Activated CD8-positive, alpha-beta memory T cell treated with anti-CD3 and anti-CD28 coated beads for 4 hours (primary cell): ENCODE measurements at regions not wholly inside any gene's neighbourhood (a gene's known extent, or its start where the extent isn't known, plus 50 kb on each side); places are given as distances from the start of the nearest gene placed in this dataset.

ENCODE experiments used
- DNase-seq, 2 donors: peaks; one replicate each; pipeline ENCODE4 v3.0.0-alpha.2; 2020; ENCODE audit warnings: low read depth in 2 of 2

- DNase-seq, result no peak
Observed at GRCh38 chr2:41930807-41931566, 116.8 kb upstream of the PKDCC start.

- no peak for DNase-seq
Observed at GRCh38 chr2:41932241-41933045, 115.4 kb upstream of the PKDCC start.

- no peak for DNase-seq
Observed at GRCh38 chr2:41933046-41933420, 114.8 kb upstream of the PKDCC start.

- DNase-seq, result no peak
Observed at GRCh38 chr2:41933585-41934320, 114.1 kb upstream of the PKDCC start.

- DNase-seq, result no peak
Observed at GRCh38 chr2:41934329-41934958, 113.4 kb upstream of the PKDCC start.

DNA sequence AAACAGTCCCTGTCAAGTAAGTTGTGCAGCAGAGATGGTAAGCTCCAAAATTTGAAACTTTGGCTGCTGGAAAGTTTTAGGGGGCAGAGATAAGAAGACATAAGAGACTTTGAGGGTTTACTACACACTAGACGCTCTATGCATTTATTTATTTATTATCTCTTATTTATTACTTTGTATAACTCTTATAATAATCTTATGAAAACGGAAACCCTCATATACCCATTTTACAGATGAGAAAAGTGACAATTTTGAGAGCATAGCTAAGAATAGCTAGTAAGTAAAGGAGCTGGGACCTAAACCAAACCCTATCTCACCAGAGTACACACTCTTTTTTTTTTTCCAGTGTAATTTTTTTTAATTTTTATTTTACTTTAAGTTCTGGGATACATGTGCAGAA is 112.8 kb upstream of the PKDCC start:
- DNase-seq, result no peak

DNA sequence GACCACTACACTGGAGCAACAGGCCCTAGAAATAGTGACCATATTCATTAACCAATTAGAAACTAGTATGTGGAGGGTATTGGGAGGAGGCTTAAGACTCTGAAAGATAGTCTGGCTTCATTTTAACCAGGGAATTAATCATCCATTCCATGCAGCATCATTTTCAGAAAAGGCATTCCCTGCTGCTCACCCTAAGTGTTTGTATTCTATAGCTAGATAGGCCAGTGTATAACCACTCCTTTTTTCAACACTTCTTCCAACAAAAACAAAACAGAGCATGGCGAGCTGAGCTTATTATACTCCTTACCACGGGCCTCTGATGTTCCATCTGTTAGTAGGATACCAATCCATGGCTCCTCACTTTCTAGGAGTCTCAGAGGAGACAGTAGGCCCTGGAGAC is 112.0 kb upstream of the PKDCC start:
- no peak for DNase-seq

- no peak for DNase-seq
Observed at GRCh38 chr2:41936771-41937463, 110.9 kb upstream of the PKDCC start.

DNA sequence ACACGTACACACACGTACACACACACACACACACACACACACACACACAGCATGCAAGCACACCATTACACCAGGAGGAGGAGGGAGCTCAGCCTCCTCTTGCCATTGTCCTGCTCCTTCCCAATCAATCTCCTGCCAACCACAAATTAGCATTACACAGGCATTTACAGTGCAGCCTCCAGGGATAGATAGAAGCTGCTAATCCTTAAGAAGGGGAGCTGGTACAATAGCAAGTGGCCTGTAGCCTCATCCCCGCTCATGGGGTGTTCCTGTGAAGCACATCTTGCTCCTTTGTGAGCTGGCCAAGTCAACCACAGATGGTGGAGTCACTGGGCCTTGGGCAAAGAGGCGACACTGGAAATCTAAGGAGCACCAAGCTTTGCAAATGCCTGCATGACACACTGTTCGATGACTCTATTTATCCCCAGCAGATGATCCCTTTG is 110.3 kb upstream of the PKDCC start:
- no peak for DNase-seq

DNA sequence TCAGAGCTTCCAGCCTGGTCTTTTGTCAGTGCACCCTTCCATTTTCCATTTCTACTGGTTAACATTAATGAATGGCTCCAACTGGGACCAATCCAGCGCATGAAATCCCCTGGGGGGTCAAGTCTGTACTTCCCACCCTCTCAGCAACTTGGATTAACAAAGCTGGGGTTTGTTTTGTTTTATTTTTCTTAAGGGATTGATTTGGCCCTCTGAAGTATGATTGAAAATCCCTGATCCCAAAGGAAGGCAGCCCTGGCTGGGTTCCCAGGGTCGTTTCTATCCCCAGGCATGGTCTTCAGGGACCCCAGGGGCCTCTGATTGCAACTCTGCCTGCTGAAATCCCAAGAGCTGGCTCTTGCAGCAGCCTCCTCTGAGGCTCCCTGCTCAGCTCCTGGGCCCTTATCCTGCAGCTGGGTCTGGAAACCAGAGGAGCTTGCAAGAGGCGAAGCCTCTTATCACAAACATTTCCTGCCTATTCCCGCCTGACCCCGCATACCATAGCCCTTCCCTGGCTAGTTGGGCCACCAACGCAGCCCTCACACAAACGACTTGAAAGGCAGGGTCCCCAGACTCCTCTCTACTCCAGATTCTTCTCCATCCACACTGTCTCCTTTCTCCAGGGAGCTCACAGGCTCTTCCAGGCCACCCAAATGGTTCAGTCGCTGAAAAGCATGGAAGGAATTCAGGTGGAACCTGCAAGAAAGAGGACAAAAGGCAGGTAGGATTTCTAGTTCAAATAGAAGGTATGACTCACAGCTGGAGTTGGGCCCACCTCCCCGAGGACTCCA is 109.7 kb upstream of the PKDCC start:
- no peak for DNase-seq

DNA sequence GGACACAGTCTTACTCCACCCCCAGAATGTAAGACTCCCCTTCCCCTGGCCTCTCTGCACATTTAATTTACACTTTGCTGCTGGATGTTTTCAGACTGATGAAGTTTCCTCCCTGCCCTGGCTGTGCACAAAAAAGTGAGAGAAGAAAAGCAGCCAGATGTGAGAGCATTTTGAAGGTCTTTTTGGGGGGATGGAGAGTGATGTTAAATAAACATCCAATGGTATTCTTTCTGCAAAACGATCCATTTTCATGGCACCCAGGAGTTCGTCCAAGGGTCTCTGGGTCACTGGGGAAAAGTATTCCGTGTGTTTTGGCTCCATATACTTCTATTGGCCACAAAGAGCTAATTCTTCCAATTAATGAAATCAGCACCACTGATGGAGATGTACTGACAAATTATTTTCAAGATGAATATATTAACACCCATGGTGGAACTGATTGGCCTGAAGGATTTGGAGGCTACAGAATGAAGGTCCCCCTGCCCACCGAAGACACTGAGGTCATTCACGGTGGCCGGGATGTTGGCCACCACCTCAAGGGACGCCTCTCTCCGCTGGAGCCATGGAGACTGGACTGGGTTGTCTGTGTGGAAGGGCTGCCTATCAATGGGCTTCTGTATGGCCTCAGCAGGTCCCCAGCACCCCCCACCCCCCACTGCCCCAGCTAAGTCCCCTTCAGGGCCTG is 107.6 kb upstream of the PKDCC start:
- no peak for DNase-seq

GRCh38 chr2:41940745-41941063 is 107.1 kb upstream of the PKDCC start:
- no peak for DNase-seq

DNA sequence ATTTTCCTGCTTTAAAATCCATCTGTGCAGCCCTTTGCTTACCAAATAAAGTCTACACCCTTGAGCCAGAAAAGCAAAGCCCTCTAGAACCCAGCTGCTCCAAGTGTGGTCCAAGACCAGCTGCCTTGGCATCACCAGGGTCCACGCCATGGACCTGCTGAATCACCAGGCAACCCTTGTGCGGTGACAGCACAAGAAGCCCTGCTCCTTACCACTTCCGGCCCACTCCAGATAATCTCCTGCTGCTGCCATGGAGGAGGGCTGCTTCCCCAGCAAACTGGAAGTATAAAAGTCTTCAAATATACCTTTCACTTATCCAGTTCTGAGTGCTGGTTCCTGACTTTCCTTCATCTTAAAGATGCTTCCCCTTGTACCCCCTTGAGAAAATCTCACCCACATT is 106.0 kb upstream of the PKDCC start:
- no peak for DNase-seq

- DNase-seq, result no peak
Observed at GRCh38 chr2:41942278-41942677, 105.5 kb upstream of the PKDCC start.

DNA sequence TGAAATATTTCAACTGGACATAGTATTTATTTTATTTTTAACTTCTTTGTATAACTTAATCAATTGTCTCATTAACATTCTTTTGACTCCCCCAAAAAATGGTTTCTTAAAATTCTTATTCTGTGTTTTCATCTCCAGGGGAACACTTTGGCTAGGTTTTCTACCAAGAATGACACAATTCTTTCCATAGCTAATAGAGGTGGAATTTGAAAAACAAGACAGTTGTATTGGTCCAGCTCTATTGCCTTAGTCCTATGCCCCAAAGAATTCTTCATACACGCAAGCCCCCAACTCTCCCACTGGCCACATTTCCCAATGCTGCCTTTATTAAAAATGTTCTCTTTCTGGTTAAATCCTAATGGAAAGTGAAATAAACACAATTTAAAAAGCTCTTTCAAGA is 104.7 kb upstream of the PKDCC start:
- DNase-seq, result no peak

DNA sequence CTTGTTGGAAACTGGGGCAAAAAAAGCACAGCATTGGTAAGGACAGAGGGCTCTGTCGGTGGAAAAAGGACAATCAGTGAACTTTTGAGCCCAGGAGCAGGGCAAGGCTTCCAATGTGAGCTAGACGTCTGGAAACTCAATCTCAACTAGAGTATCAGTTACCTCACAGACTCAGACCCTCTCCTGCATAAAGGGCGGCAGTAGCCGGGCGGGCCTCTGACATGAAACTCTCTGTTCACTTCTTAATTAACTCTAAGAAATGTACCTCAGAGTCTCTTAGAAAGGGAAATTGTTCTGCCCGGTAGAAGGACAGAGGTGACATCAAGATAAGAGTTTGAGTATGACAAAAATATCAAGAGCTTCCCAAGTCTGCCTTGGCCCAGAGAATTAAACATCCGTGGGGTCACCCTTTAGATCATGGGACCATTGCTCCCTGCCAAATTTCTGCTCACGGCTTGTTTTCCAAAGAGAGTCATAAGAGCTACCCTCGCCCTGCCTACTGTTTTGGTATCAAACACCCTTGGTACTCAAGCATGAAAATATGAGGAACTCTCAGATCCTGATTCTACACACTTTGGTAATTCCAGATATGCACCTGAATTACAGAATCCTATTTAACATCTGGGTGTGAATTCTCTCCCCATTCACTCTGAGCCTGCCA is 103.5 kb upstream of the PKDCC start:
- no peak for DNase-seq

GRCh38 chr2:41947701-41948396 is 100.0 kb upstream of the PKDCC start:
- DNase-seq, result no peak

GRCh38 chr2:41948397-41948763 is 99.4 kb upstream of the PKDCC start:
- no peak for DNase-seq
